ENCODE measurements at regions not wholly inside any gene's neighbourhood (a gene's known extent, or its start where the extent isn't known, plus 50 kb on each side); places are given as distances from the start of the nearest gene placed in this dataset.

DNA sequence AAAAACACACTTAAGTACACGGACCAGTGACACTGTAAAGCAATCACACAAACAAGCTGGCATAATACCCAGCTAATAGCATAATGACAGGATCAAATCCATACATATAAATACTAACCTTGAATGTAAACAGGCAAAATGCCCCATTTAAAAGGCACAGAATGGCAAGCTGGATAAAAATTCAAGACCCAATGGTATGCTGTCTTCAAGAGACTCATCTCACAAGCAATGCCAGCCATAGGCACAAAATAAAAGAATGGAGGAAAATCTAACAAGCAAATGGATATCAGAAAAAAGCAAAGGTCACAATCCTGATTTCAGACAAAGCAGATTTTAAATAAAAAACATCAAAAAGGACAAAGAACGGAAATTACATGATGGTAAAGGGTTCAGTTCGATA, 79.1 kb upstream of the PTGFR start:
- no peak overlapping the region for H3K9ac ChIP-seq (ENCODE audit: insufficient read depth in 1 of 2, low read length in 2 of 2)
- H3K27ac ChIP-seq (ENCODE audit: low read depth in 1 of 2, low read length in 1 of 2), result no peak overlapping the region
- no peaks in the 10 kb centered on the region for H3K27me3 ChIP-seq (ENCODE audit: control insufficient read depth in 3 of 3, insufficient read depth in 3 of 3, low read length in 2 of 3)
- H3K4me1 ChIP-seq (ENCODE audit: control insufficient read depth in 5 of 5, insufficient read depth in 5 of 5, low read length in 5 of 5), result no peaks in the 10 kb centered on the region
- no peaks in the 10 kb centered on the region for H3K36me3 ChIP-seq (ENCODE audit: control insufficient read depth in 4 of 4, insufficient read depth in 4 of 4, low read length in 4 of 4)
- H3K4me3 ChIP-seq, result no peak overlapping the region
- WGBS, 2 donors, result 57 to 62% methylated on average over 3 of the region's 3 CpGs
- ATAC-seq (ENCODE audit: insufficient read depth, low FRiP score) (no peak), DNase-seq (no peak)
- TF ChIP-seq, protein P1, sequence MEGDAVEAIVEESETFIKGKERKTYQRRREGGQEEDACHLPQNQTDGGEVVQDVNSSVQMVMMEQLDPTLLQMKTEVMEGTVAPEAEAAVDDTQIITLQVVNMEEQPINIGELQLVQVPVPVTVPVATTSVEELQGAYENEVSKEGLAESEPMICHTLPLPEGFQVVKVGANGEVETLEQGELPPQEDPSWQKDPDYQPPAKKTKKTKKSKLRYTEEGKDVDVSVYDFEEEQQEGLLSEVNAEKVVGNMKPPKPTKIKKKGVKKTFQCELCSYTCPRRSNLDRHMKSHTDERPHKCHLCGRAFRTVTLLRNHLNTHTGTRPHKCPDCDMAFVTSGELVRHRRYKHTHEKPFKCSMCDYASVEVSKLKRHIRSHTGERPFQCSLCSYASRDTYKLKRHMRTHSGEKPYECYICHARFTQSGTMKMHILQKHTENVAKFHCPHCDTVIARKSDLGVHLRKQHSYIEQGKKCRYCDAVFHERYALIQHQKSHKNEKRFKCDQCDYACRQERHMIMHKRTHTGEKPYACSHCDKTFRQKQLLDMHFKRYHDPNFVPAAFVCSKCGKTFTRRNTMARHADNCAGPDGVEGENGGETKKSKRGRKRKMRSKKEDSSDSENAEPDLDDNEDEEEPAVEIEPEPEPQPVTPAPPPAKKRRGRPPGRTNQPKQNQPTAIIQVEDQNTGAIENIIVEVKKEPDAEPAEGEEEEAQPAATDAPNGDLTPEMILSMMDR (IDR thresholded peaks at IDR 0.05; ENCODE audit: control extremely low read depth, extremely low read depth), result no peak
- H3K9me3 ChIP-seq (ENCODE audit: control insufficient read depth in 4 of 4, insufficient read depth in 3 of 4, low read length in 3 of 4), result peaks cover 0 to 15% (median 7%) of the 10 kb centered on the region in 4 donors

DNA sequence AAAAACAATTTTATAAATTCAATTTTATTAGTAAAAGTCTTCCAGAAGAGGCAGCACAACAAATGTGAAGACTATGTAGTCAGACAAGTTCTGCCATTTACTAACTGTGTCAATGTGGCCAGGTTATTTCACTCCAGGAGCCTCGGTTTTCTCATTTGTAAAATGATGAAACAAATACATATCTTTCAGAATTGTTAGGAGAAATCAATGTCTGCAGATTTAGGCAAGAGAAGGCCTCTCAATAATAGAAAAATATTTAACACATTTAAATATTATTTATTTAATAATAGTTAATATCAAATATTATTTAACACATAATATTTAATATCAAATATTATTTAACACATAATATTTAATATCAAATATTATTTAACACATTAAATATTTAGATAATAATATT, 75.6 kb upstream of the PTGFR start:
- no peak for ATAC-seq (ENCODE audit: insufficient read depth, low FRiP score)
- peaks cover 0 to 10% (median 5%) of the 10 kb centered on the region in 4 donors for H3K9me3 ChIP-seq (ENCODE audit: control insufficient read depth in 4 of 4, insufficient read depth in 3 of 4, low read length in 3 of 4)
- no peak overlapping the region for H3K4me3 ChIP-seq
- TF ChIP-seq, protein P1 (IDR thresholded peaks at IDR 0.05; ENCODE audit: control extremely low read depth, extremely low read depth), result no peak
- no peak overlapping the region for H3K27ac ChIP-seq (ENCODE audit: low read depth in 1 of 2, low read length in 1 of 2)
- no peak overlapping the region for H3K9ac ChIP-seq (ENCODE audit: insufficient read depth in 1 of 2, low read length in 2 of 2)
- whole genome bisulfite sequencing, 2 donors, result 79 to 83% methylated on average over 1 of the region's 1 CpG
- no peak for DNase-seq
- H3K27me3 ChIP-seq (ENCODE audit: control insufficient read depth in 3 of 3, insufficient read depth in 3 of 3, low read length in 2 of 3), result no peaks in the 10 kb centered on the region
- H3K36me3 ChIP-seq (ENCODE audit: control insufficient read depth in 4 of 4, insufficient read depth in 4 of 4, low read length in 4 of 4), result no peaks in the 10 kb centered on the region
- no peaks in the 10 kb centered on the region for H3K4me1 ChIP-seq (ENCODE audit: control insufficient read depth in 5 of 5, insufficient read depth in 5 of 5, low read length in 5 of 5)

DNA sequence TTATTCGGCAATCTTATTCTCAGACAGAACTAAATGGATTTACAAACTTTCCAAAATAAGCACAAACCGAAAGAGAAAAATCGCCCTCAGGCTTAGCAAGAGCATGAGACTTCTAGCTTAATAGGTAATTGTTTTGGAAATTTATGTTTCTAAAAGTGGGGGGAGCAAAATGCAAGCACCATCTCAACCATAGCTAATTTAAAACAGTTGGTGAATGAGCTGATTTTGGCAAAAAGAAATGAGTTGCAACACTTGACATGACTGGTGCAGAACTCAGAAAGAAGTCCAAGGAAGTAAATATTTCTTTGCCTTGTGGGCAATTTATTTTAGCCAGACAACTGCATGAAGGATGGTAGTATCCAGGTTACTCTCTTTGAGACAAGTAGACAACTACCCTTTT, 71.5 kb upstream of the PTGFR start:
- DNase-seq (no peak), ATAC-seq (ENCODE audit: insufficient read depth, low FRiP score) (no peak)
- Histone ChIP-seq H3K4me3 (no peak overlapping the region), H3K36me3 (ENCODE audit: control insufficient read depth in 4 of 4, insufficient read depth in 4 of 4, low read length in 4 of 4) (no peaks in the 10 kb centered on the region), H3K9me3 (ENCODE audit: control insufficient read depth in 4 of 4, insufficient read depth in 3 of 4, low read length in 3 of 4) (peaks cover 0 to 2% (median 0%) of the 10 kb centered on the region in 4 donors), H3K9ac (ENCODE audit: insufficient read depth in 1 of 2, low read length in 2 of 2) (no peak overlapping the region), H3K27ac (ENCODE audit: low read depth in 1 of 2, low read length in 1 of 2) (no peak overlapping the region), H3K4me1 (ENCODE audit: control insufficient read depth in 5 of 5, insufficient read depth in 5 of 5, low read length in 5 of 5) (no peaks in the 10 kb centered on the region), H3K27me3 (ENCODE audit: control insufficient read depth in 3 of 3, insufficient read depth in 3 of 3, low read length in 2 of 3) (no peaks in the 10 kb centered on the region)
- TF ChIP-seq, protein P1 (IDR thresholded peaks at IDR 0.05; ENCODE audit: control extremely low read depth, extremely low read depth), result no peak
- 75% methylated on average over 3 of the region's 3 CpGs for WGBS, 2 donors

DNA sequence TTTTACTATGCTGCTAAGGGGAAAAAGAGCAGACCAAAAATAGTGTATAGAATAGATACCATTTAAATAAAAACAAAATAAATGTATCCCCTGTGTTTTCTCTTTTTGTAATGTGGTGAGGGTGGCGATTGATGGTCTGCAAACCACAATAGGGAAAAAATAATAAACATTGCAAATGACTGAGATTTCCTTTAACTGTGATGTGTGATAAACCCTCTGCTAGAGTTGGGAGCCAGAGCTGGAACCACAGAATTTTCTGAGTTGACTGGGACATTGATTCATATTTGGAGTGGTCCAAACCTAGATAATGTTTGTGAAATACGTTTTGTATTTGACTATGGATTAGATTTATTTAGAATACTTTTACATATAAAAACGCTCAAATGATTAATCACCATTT, 70.6 kb upstream of the PTGFR start:
- no peak overlapping the region for H3K9ac ChIP-seq (ENCODE audit: insufficient read depth in 1 of 2, low read length in 2 of 2)
- WGBS, 2 donors, result 66 to 70% methylated on average over 3 of the region's 3 CpGs

More for the DNA sequence above, 70.6 kb upstream of the PTGFR start:
- Histone ChIP-seq H3K27ac (ENCODE audit: low read depth in 1 of 2, low read length in 1 of 2) (no peak overlapping the region), H3K4me1 (ENCODE audit: control insufficient read depth in 5 of 5, insufficient read depth in 5 of 5, low read length in 5 of 5) (no peaks in the 10 kb centered on the region), H3K36me3 (ENCODE audit: control insufficient read depth in 4 of 4, insufficient read depth in 4 of 4, low read length in 4 of 4) (no peaks in the 10 kb centered on the region), H3K4me3 (no peak overlapping the region), H3K27me3 (ENCODE audit: control insufficient read depth in 3 of 3, insufficient read depth in 3 of 3, low read length in 2 of 3) (no peaks in the 10 kb centered on the region), H3K9me3 (ENCODE audit: control insufficient read depth in 4 of 4, insufficient read depth in 3 of 4, low read length in 3 of 4) (peaks cover 0 to 2% (median 0%) of the 10 kb centered on the region in 4 donors)
- ATAC-seq (ENCODE audit: insufficient read depth, low FRiP score) (no peak), DNase-seq (no peak)
- TF ChIP-seq, protein P1 (IDR thresholded peaks at IDR 0.05; ENCODE audit: control extremely low read depth, extremely low read depth), result no peak
